ENCODE measurements at regions not wholly inside any gene's neighbourhood (a gene's known extent, or its start where the extent isn't known, plus 50 kb on each side); places are given as distances from the start of the nearest gene placed in this dataset.

DNA sequence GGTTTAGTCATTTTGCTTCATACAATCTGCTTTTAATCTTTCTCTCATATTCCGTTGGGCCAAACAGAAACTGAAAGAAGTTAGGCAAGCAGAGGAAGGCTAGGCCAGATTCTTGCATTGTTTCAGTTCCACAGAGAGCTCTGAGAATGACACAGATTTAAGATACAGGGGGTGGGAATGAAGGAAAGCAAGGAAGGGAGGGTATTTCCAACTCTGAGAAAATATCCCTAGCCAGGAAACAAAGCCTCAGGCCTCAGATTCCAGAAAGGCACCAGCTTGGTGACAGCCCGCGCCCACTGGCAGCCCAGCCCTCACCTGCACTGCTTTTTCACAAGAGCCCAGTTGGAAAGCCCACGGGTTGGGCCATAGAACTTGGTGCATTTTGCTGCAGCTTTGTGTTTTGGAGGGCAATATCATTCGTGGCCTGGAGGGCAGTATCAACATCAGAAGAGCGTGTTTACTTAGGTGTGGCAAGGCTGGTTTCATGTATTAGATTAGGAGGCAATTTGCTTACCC, 63.5 kb downstream of the ENC1 start:
- Mint-ChIP-seq H3K9me3 (no peaks in the 10 kb centered on the region), H3K4me3 (peak overlapping the region; percentile 21), H3K4me1 (ENCODE audit: low read depth) (peaks cover 34% of the 10 kb centered on the region), H3K36me3 (ENCODE audit: low read depth) (peaks cover 3% of the 10 kb centered on the region), H3K27ac (peak overlapping the region; percentile 53), H3K27me3 (ENCODE audit: insufficient read depth) (peaks cover 12% of the 10 kb centered on the region)
- peak; percentile 12 for DNase-seq (ENCODE audit: low spot score)
- intact Hi-C loops (cut with micrococcal nuclease) = loop anchor here (1.0 to 10.0 kb wide), 8 partner anchors 108 to 1415 kb away; partner anchors contain the start of genes ANKRA2, CERT1, GCNT4 and HEXB

GRCh38 chr5:74575741-74576538, 64.6 kb downstream of the ENC1 start:
- Mint-ChIP-seq H3K4me1 (ENCODE audit: low read depth) (peaks cover 34% of the 10 kb centered on the region), H3K4me3 (peak overlapping the region; percentile 49), H3K27me3 (ENCODE audit: insufficient read depth) (peaks cover 13% of the 10 kb centered on the region), H3K27ac (peak overlapping the region; percentile 60), H3K36me3 (ENCODE audit: low read depth) (peaks cover 3% of the 10 kb centered on the region), H3K9me3 (peaks cover 3% of the 10 kb centered on the region)
- intact Hi-C loops (cut with micrococcal nuclease) = loop anchor here (1.0 to 10.0 kb wide), 8 partner anchors 109 to 1414 kb away; partner anchors contain the start of genes ANKRA2, CERT1, GCNT4 and HEXB
- DNase-seq (ENCODE audit: low spot score) = no peak

- peaks cover 6% of the 10 kb centered on the region for H3K27me3 Mint-ChIP-seq (ENCODE audit: insufficient read depth)
- H3K27ac Mint-ChIP-seq = no peak overlapping the region
- no peaks in the 10 kb centered on the region for H3K4me1 Mint-ChIP-seq (ENCODE audit: low read depth)
- intact Hi-C loops (cut with micrococcal nuclease) = loop anchor here (10.0 kb wide), 1 partner anchor 1005 kb away; the partner anchor contains the start of genes ANKRA2 and UTP15
- no peaks in the 10 kb centered on the region for H3K36me3 Mint-ChIP-seq (ENCODE audit: low read depth)
- DNase-seq (ENCODE audit: low spot score) = no peak
- peaks cover 12% of the 10 kb centered on the region for H3K9me3 Mint-ChIP-seq
- H3K4me3 Mint-ChIP-seq = no peak overlapping the region
These were observed 70.3 kb downstream of the ENC1 start for GRCh38 chr5:74570250-74570649.

DNA sequence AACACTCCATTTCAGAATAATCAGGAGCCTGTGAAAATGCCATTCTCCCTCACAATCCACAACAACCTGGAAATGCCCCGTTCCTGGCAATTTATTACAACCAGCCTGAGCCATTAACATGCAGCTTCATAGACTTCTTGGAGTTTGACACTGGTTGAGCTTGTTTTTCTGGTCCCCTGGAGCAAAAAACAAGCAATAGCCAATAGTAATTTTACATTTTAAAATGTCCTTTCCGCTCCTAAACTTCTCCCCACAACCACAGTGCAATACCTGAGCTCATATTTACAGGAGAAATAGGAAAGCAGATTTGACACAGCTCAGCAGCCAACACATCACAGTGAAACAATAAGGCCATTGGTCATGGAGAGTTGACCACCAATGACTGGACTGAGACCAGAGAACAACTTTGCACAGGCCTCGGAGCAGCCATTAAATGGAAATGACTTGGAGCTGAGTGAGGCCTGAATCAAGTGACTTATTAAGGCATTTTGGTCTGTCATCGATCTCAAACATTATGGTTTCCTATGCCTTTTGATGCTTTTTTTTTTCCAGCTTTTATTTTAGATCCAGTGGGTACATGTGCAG, 73.0 kb downstream of the ENC1 start:
- no peaks in the 10 kb centered on the region for H3K36me3 Mint-ChIP-seq (ENCODE audit: low read depth)
- H3K27ac Mint-ChIP-seq = no peak overlapping the region
- intact Hi-C loops (cut with micrococcal nuclease) = no loop called here
- no peak overlapping the region for H3K4me3 Mint-ChIP-seq
- peaks cover 12% of the 10 kb centered on the region for H3K9me3 Mint-ChIP-seq
- no peaks in the 10 kb centered on the region for H3K4me1 Mint-ChIP-seq (ENCODE audit: low read depth)
- peaks cover 5% of the 10 kb centered on the region for H3K27me3 Mint-ChIP-seq (ENCODE audit: insufficient read depth)
- DNase-seq (ENCODE audit: low spot score) = no peak

- H3K9me3 Mint-ChIP-seq = no peaks in the 10 kb centered on the region
- peaks cover 8% of the 10 kb centered on the region for H3K27me3 Mint-ChIP-seq (ENCODE audit: insufficient read depth)
- intact Hi-C loops (cut with micrococcal nuclease) = no loop called here
- H3K27ac Mint-ChIP-seq = no peak overlapping the region
- no peaks in the 10 kb centered on the region for H3K36me3 Mint-ChIP-seq (ENCODE audit: low read depth)
- no peak for DNase-seq (ENCODE audit: low spot score)
- no peak overlapping the region for H3K4me3 Mint-ChIP-seq
- no peaks in the 10 kb centered on the region for H3K4me1 Mint-ChIP-seq (ENCODE audit: low read depth)
These were observed 78.4 kb downstream of the ENC1 start for GRCh38 chr5:74562122-74562521.

DNA sequence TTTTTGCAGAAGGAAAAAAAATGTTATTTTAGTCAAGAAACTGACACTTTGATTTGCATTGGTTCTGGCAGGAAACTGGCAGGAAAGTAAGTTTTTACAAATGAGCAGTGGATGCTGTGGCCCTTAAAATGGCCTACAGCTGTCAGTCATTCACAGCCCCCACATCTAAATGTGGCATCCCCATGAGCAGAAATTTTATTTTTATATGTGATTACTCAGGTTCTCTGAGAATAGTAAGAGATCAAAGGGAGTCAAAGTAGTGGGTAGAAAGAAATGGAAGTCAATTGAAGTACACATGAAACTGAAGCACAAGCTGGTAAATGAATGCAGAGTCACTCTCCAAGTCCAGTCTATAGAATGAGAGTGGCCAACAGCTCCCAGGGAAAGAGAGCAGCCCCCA, 80.3 kb downstream of the ENC1 start:
- H3K36me3 Mint-ChIP-seq (ENCODE audit: low read depth) = no peaks in the 10 kb centered on the region
- no peak for DNase-seq (ENCODE audit: low spot score)
- intact Hi-C loops (cut with micrococcal nuclease) = no loop called here
- H3K4me3 Mint-ChIP-seq = no peak overlapping the region
- no peaks in the 10 kb centered on the region for H3K9me3 Mint-ChIP-seq
- H3K27ac Mint-ChIP-seq = no peak overlapping the region
- H3K4me1 Mint-ChIP-seq (ENCODE audit: low read depth) = no peaks in the 10 kb centered on the region
- peaks cover 8% of the 10 kb centered on the region for H3K27me3 Mint-ChIP-seq (ENCODE audit: insufficient read depth)

DNA sequence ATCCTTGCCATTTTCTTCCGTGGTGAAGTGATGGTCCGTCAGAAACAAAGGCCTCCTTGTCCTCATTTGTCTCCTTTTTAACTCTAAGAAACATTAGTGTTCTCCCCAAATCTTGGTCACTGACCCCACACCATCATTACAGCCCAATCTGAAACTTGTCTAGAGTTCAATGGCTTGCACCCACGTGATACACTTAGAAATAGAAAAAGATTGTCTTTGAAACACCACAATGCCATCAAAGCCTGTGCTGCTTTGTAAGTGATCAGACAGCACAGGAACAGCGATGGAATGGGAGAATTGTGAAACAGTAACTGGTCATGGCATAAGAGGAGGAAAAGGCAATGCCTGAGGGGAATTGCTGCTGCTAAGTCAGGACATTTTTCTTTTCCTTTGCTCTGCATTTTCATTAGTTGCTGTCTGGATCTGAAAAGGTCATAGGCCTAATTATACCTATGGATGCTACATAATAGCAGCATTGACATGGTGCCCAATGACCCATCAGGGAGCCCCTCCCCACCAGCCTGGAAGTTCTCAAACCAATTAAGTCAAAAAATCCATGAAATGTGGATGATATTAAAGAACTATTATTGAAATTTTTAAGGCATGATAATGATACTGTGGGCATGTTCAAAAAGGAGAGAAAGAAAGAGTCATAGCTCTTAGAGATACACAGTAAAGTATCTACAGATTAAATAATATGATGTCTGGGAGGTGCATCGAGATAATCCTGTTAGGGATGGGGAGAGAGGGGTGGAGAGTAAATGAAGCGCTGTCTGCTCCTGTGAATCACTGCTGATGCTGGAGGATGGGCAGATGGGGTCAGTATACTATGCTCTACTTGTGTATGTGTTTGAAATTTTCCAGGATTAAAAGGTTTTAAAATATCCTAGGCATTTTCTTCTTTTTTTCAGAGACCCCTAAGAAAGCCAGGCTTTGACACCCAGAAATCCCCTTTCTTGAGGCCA, 83.6 kb downstream of the ENC1 start:
- no peaks in the 10 kb centered on the region for H3K4me1 Mint-ChIP-seq (ENCODE audit: low read depth)
- no peak overlapping the region for H3K27ac Mint-ChIP-seq
- no peak for DNase-seq (ENCODE audit: low spot score)
- intact Hi-C loops (cut with micrococcal nuclease) = no loop called here
- no peaks in the 10 kb centered on the region for H3K36me3 Mint-ChIP-seq (ENCODE audit: low read depth)
- peaks cover 11% of the 10 kb centered on the region for H3K27me3 Mint-ChIP-seq (ENCODE audit: insufficient read depth)
- H3K4me3 Mint-ChIP-seq = no peak overlapping the region
- H3K9me3 Mint-ChIP-seq = no peaks in the 10 kb centered on the region

GRCh38 chr5:74556006-74556405, 84.5 kb downstream of the ENC1 start:
- intact Hi-C loops (cut with micrococcal nuclease) = no loop called here

DNA sequence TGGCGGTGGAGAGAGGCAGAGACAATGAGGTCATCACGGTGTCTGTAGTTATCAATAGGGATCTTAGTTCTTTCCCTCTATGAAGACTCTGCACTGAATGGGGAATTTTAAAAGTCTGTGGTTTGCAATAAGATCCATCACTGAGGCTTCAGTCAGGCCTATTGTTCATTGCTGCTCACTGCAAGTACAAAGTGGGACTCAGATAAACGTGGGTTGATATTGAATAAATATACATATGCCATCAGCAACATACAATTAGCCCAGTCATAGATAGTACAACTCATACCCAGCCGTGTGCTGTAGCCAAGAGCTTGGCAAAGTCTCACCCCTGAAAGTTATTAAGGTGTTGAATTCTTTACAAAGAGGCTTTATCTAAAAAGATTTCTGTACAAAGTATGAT, 88.4 kb downstream of the ENC1 start:
- Mint-ChIP-seq H3K9me3 (no peaks in the 10 kb centered on the region), H3K27me3 (ENCODE audit: insufficient read depth) (peaks cover 5% of the 10 kb centered on the region), H3K4me3 (no peak overlapping the region), H3K36me3 (ENCODE audit: low read depth) (no peaks in the 10 kb centered on the region), H3K4me1 (ENCODE audit: low read depth) (no peaks in the 10 kb centered on the region), H3K27ac (no peak overlapping the region)
- intact Hi-C loops (cut with micrococcal nuclease) = no loop called here
- no peak for DNase-seq (ENCODE audit: low spot score)

More at GRCh38 chr5:74556006-74556405, 84.5 kb downstream of the ENC1 start:
- Mint-ChIP-seq H3K27ac (no peak overlapping the region), H3K4me1 (ENCODE audit: low read depth) (no peaks in the 10 kb centered on the region), H3K27me3 (ENCODE audit: insufficient read depth) (peaks cover 7% of the 10 kb centered on the region), H3K36me3 (ENCODE audit: low read depth) (no peaks in the 10 kb centered on the region), H3K4me3 (no peak overlapping the region), H3K9me3 (no peaks in the 10 kb centered on the region)
- no peak for DNase-seq (ENCODE audit: low spot score)

DNA sequence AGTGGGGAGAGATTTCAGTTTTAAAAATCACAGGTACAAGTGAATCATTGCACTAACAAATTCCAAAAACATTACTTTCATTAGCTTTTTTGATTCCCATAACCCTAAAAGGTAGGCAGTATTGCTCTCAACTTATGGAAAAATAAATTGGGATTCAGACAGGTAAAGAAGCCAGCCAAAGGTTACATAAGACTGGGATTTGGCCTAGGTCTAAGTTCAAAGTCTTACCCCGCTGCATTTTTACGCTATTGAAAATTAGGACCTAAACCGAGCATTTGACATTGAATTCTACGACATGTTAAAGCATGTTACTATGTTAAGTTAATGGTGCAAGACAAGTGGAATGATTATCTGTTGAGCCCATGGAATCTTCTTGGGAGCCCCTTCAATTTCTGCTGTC, 89.6 kb downstream of the ENC1 start:
- H3K27ac Mint-ChIP-seq = no peak overlapping the region
- intact Hi-C loops (cut with micrococcal nuclease) = no loop called here
- H3K36me3 Mint-ChIP-seq (ENCODE audit: low read depth) = no peaks in the 10 kb centered on the region
- H3K27me3 Mint-ChIP-seq (ENCODE audit: insufficient read depth) = peaks cover 5% of the 10 kb centered on the region
- no peaks in the 10 kb centered on the region for H3K9me3 Mint-ChIP-seq
- DNase-seq (ENCODE audit: low spot score) = no peak
- no peak overlapping the region for H3K4me3 Mint-ChIP-seq
- no peaks in the 10 kb centered on the region for H3K4me1 Mint-ChIP-seq (ENCODE audit: low read depth)

GRCh38 chr5:74549384-74549783, 91.1 kb downstream of the ENC1 start:
- Mint-ChIP-seq H3K4me3 (no peak overlapping the region), H3K9me3 (no peaks in the 10 kb centered on the region), H3K4me1 (ENCODE audit: low read depth) (no peaks in the 10 kb centered on the region), H3K27me3 (ENCODE audit: insufficient read depth) (peaks cover 5% of the 10 kb centered on the region), H3K27ac (no peak overlapping the region), H3K36me3 (ENCODE audit: low read depth) (no peaks in the 10 kb centered on the region)
- intact Hi-C loops (cut with micrococcal nuclease) = no loop called here
- no peak for DNase-seq (ENCODE audit: low spot score)

DNA sequence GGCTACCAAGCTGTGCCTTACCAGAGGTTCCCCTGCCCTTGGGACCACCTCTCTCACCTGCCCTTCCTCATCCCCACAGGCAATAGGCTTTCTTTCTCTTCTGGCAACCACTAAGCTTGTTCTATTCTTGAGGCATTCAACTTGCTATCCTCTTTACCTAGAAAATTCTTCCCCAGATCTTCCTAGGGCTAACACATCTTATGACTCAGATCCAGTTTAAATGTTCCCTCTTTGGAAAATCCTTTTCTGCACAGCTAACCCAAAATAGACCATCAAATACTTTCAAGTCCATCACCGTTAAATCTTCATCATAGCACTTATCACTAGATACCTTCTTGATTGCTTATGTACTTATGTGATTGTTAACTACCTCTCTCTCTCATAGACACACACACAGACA, 93.7 kb downstream of the ENC1 start:
- H3K4me3 Mint-ChIP-seq = no peak overlapping the region
- peaks cover 3% of the 10 kb centered on the region for H3K27me3 Mint-ChIP-seq (ENCODE audit: insufficient read depth)
- no peaks in the 10 kb centered on the region for H3K9me3 Mint-ChIP-seq
- no peak overlapping the region for H3K27ac Mint-ChIP-seq
- H3K36me3 Mint-ChIP-seq (ENCODE audit: low read depth) = no peaks in the 10 kb centered on the region
- intact Hi-C loops (cut with micrococcal nuclease) = no loop called here
- no peak for DNase-seq (ENCODE audit: low spot score)
- H3K4me1 Mint-ChIP-seq (ENCODE audit: low read depth) = no peaks in the 10 kb centered on the region

All from activated T-helper 1 cell treated with anti-CD3 and anti-CD28 coated beads, Interleukin-12 subunit alpha, Interleukin-12 subunit beta, Interleukin-2, Interleukin-4 antibody, amounts not matched to agents 30 ng/mL and 10 ng/mL and 1 ng/mL, durations not matched to agents 14 hours and 24 hours and 36 hours (primary cell).